ENCODE measurements at regions not wholly inside any gene's neighbourhood (a gene's known extent, or its start where the extent isn't known, plus 50 kb on each side); places are given as distances from the start of the nearest gene placed in this dataset.

GRCh38 chr4:32003548-32003947 lies 1283.4 kb downstream of the PCDH7 start:
- DNase-seq = no peak
- no peaks in the 10 kb centered on the region for H3K4me1 Mint-ChIP-seq
- H2AFZ ChIP-seq (ENCODE audit: insufficient read depth, low read depth, low read length, poor library complexity, severe bottlenecking) = no peak overlapping the region
- no peak overlapping the region for H3K4me3 ChIP-seq (replicated peaks in 1 of 3; ENCODE audit: low read depth in 2 of 3, low read length in 3 of 3)
- H3K9ac ChIP-seq (ENCODE audit: insufficient read depth, low read length, poor library complexity, severe bottlenecking) = no peak overlapping the region
- no peak overlapping the region for H3K27ac ChIP-seq (ENCODE audit: low read depth in 1 of 2, low read length in 2 of 2)
- no peak for TF ChIP-seq CTCF (IDR thresholded peaks at IDR 0.05)
- no peaks in the 10 kb centered on the region for H3K9me3 ChIP-seq (replicated peaks in 1 of 2; ENCODE audit: control insufficient read depth in 1 of 2, insufficient read depth in 1 of 2, low read length in 2 of 2)
- no peak overlapping the region for H3K27ac Mint-ChIP-seq
- WGBS (ENCODE audit: insufficient coverage) = no CpG with 5 or more reads among the region's 1 CpG
- H3K27me3 Mint-ChIP-seq (ENCODE audit: low read depth in 3 of 3) = peaks cover 0 to 5% (median 0%) of the 10 kb centered on the region in 3 donors
- no peaks in the 10 kb centered on the region for H3K79me2 ChIP-seq (ENCODE audit: insufficient read depth, low read length)
- H3K4me1 ChIP-seq (ENCODE audit: control insufficient read depth in 1 of 2, insufficient read depth in 2 of 2, low read length in 2 of 2) = no peaks in the 10 kb centered on the region
- intact Hi-C loops (cut with micrococcal nuclease) = no loop called here
- H3K4me2 ChIP-seq (replicated peaks; ENCODE audit: extremely low read depth, low read length, poor library complexity, severe bottlenecking) = no peak overlapping the region
- H3K9me3 Mint-ChIP-seq = peaks cover 0 to 2% (median 0%) of the 10 kb centered on the region in 7 donors
- H4K20me1 ChIP-seq (ENCODE audit: insufficient read depth, low read length) = no peaks in the 10 kb centered on the region
- H3K36me3 Mint-ChIP-seq = no peaks in the 10 kb centered on the region
- H3K4me3 Mint-ChIP-seq = no peak overlapping the region
- H3K36me3 ChIP-seq (replicated peaks in 1 of 2; ENCODE audit: control insufficient read depth in 1 of 2, insufficient read depth in 2 of 2, low read length in 2 of 2) = no peaks in the 10 kb centered on the region
- no peaks in the 10 kb centered on the region for H3K27me3 ChIP-seq (ENCODE audit: control insufficient read depth in 2 of 2, insufficient read depth in 2 of 2, low read length in 2 of 2)

GRCh38 chr4:32010221-32010620 lies 1290.1 kb downstream of the PCDH7 start:
- Mint-ChIP-seq H3K27ac (no peak overlapping the region), H3K4me3 (no peak overlapping the region), H3K36me3 (no peaks in the 10 kb centered on the region), H3K4me1 (no peaks in the 10 kb centered on the region), H3K9me3 (peaks cover 0 to 14% (median 7%) of the 10 kb centered on the region in 7 donors), H3K27me3 (ENCODE audit: low read depth in 3 of 3) (peaks cover 0 to 5% (median 3%) of the 10 kb centered on the region in 3 donors)
- Histone ChIP-seq H3K36me3 (replicated peaks in 1 of 2; ENCODE audit: control insufficient read depth in 1 of 2, insufficient read depth in 2 of 2, low read length in 2 of 2) (no peaks in the 10 kb centered on the region), H3K4me2 (replicated peaks; ENCODE audit: extremely low read depth, low read length, poor library complexity, severe bottlenecking) (no peak overlapping the region), H3K4me1 (ENCODE audit: control insufficient read depth in 1 of 2, insufficient read depth in 2 of 2, low read length in 2 of 2) (no peaks in the 10 kb centered on the region), H3K27ac (ENCODE audit: low read depth in 1 of 2, low read length in 2 of 2) (no peak overlapping the region), H4K20me1 (ENCODE audit: insufficient read depth, low read length) (no peaks in the 10 kb centered on the region), H3K9ac (ENCODE audit: insufficient read depth, low read length, poor library complexity, severe bottlenecking) (no peak overlapping the region), H3K4me3 (replicated peaks in 1 of 3; ENCODE audit: low read depth in 2 of 3, low read length in 3 of 3) (no peak overlapping the region), H3K27me3 (ENCODE audit: control insufficient read depth in 2 of 2, insufficient read depth in 2 of 2, low read length in 2 of 2) (no peaks in the 10 kb centered on the region), H2AFZ (ENCODE audit: insufficient read depth, low read depth, low read length, poor library complexity, severe bottlenecking) (no peak overlapping the region), H3K9me3 (replicated peaks in 1 of 2; ENCODE audit: control insufficient read depth in 1 of 2, insufficient read depth in 1 of 2, low read length in 2 of 2) (peaks cover 9% of the 10 kb centered on the region in 2 donors), H3K79me2 (ENCODE audit: insufficient read depth, low read length) (no peaks in the 10 kb centered on the region)
- intact Hi-C loops (cut with micrococcal nuclease) = no loop called here
- DNase-seq = no peak
- 92% methylated on average over 2 of the region's 3 CpGs for WGBS (ENCODE audit: insufficient coverage)
- TF ChIP-seq CTCF (IDR thresholded peaks at IDR 0.05) = no peak
